Liver (tissue), 3 donors: ENCODE measurements at regions not wholly inside any gene's neighbourhood (a gene's known extent, or its start where the extent isn't known, plus 50 kb on each side); places are given as distances from the start of the nearest gene placed in this dataset.

ENCODE experiments used
- CTCF ChIP-seq: fragments of 150-350 bp; IDR thresholded peaks from 2 replicates; pipeline ENCODE4 v1.5.1; 2017; ENCODE audit warnings: improper control_type of control experiment, low read depth, low read length; ENCODE audit not compliant: missing input control
- EGR1 ChIP-seq, 2 donors: IDR thresholded peaks; 2 replicates each; pipeline ENCODE4 v1.6.1; 2016 to 2018; ENCODE audit warnings: antibody characterized with exemption in 2 of 2, low read depth in 2 of 2
- JUND ChIP-seq, 2 donors: IDR thresholded peaks; 2 replicates each; pipeline ENCODE4 v1.6.1; 2016; ENCODE audit warnings: antibody characterized with exemption in 2 of 2
- MAX ChIP-seq: IDR thresholded peaks from 2 replicates; pipeline ENCODE4 v1.6.1; 2016; ENCODE audit warnings: antibody characterized with exemption
- NR2F2 ChIP-seq: IDR thresholded peaks from 2 replicates; pipeline ENCODE4 v1.6.1; 2016; ENCODE audit warnings: antibody characterized with exemption
- RAD21 ChIP-seq, 2 donors: IDR thresholded peaks; 2 replicates each; pipeline ENCODE4 v1.6.1; 2016; ENCODE audit warnings: antibody characterized with exemption in 2 of 2, mild to moderate bottlenecking in 2 of 2
- RXRA ChIP-seq, 2 donors: IDR thresholded peaks; 2 replicates each; pipeline ENCODE4 v1.6.1; 2017 to 2018; ENCODE audit warnings: antibody characterized with exemption in 2 of 2, mild to moderate bottlenecking in 1 of 2
- SP1 ChIP-seq: IDR thresholded peaks from 2 replicates; pipeline ENCODE4 v1.6.1; 2018; ENCODE audit warnings: antibody characterized with exemption, mild to moderate bottlenecking
- TAF1 ChIP-seq: conservative IDR thresholded peaks from 2 replicates; pipeline ENCODE4 v1.6.1; 2016; ENCODE audit warnings: antibody characterized with exemption, mild to moderate bottlenecking
- YY1 ChIP-seq: IDR thresholded peaks from 2 replicates; pipeline ENCODE4 v1.6.1; 2016; ENCODE audit warnings: antibody characterized with exemption, mild to moderate bottlenecking
- ZBTB33 ChIP-seq: IDR thresholded peaks from 2 replicates; pipeline ENCODE4 v1.6.1; 2016; ENCODE audit warnings: antibody characterized with exemption
- donor health status: healthy.
- donor health status: healthy.

GRCh38 chrX:142819461-142819860 is 206.3 kb upstream of the SPANXN4 start:
- no peak for TF ChIP-seq CTCF
- no peak for TF ChIP-seq MAX
- TF ChIP-seq NR2F2: no peak
- TF ChIP-seq RAD21 (IDR thresholded peaks at IDR 0.05): no peak
- no peak for TF ChIP-seq JUND (IDR thresholded peaks at IDR 0.05)
- TF ChIP-seq SP1: no peak
- TF ChIP-seq EGR1 (IDR thresholded peaks at IDR 0.05; ENCODE audit: low read depth in 2 of 2): no peak
- no peak for TF ChIP-seq ZBTB33
- TF ChIP-seq RXRA (IDR thresholded peaks at IDR 0.05): no peak
- no peak for TF ChIP-seq YY1
- TF ChIP-seq TAF1: no peak
